ENCODE measurements at regions not wholly inside any gene's neighbourhood (a gene's known extent, or its start where the extent isn't known, plus 50 kb on each side); places are given as distances from the start of the nearest gene placed in this dataset.

DNA sequence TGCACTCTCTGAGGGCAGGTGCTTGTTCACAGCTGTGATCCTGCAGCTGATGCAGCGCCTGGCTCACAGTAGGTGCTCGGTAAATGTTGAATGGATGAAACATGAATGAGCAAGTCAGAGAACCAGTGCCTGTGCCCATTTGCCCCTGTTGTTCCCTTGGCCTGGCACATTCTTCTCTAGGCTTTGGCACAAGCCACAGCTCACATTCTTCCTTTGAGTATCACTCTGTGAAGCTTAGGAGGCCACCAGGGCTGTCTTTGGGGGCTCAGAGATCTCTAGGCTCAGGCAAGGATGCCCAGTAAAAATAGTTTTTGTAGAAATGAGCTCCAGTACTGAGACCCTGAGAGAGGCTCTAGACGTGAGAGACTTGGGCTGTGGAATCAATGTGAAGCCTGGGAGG lies 144.6 kb upstream of the NAV2 start:
- no peaks in the 10 kb centered on the region for H3K79me1 ChIP-seq (ENCODE audit: low read depth in 1 of 2, low read length in 2 of 2)
- H2AFZ ChIP-seq (replicated peaks; ENCODE audit: low read length, poor library complexity) = no peak overlapping the region
- no peak overlapping the region for H3K14ac ChIP-seq (replicated peaks; ENCODE audit: low read depth, low read length)
- no peak overlapping the region for H2AK5ac ChIP-seq (ENCODE audit: low read depth, low read length)
- no peaks in the 10 kb centered on the region; the same call in 1 of the 2 replicates for H3K4me1 ChIP-seq (ENCODE audit: control insufficient read depth, insufficient read depth, low read length)
- no peak overlapping the region for H2BK15ac ChIP-seq (ENCODE audit: low read depth, low read length)
- dilution Hi-C loops (cut with HindIII; ENCODE audit: low sequenced_read_pairs, unreplicated experiment) (no loop called here), intact Hi-C loops (cut with micrococcal nuclease) (no loop called here), in situ Hi-C loops (cut with MboI; ENCODE audit: low sequenced_read_pairs) (loop anchor here (5.0 kb wide), 3 partner anchors 169 to 564 kb away; no protein-coding TSS in a partner anchor)
- H4K20me1 ChIP-seq (ENCODE audit: insufficient read depth, low read length) = no peaks in the 10 kb centered on the region
- no peak overlapping the region for H2BK20ac ChIP-seq (ENCODE audit: low read depth, low read length)
- no peak overlapping the region for H3K4me3 ChIP-seq (ENCODE audit: insufficient read depth, low read depth, low read length)
- H2BK120ac ChIP-seq (ENCODE audit: low read depth, low read length) = no peak overlapping the region
- no peak overlapping the region for H3K18ac ChIP-seq (ENCODE audit: low read depth, low read length)
- no peak for TF ChIP-seq FOS (IDR thresholded peaks at IDR 0.05; ENCODE audit: low read depth, low read length)
- TF ChIP-seq SMC3 (IDR thresholded peaks at IDR 0.05; ENCODE audit: low read depth, low read length) = no peak
- no peak for TF ChIP-seq RCOR1 (IDR thresholded peaks at IDR 0.05; ENCODE audit: insufficient replicate concordance, low read length)
- TF ChIP-seq USF2 (IDR thresholded peaks at IDR 0.05; ENCODE audit: low read depth, low read length) = no peak
- no peak for TF ChIP-seq MXI1 (IDR thresholded peaks at IDR 0.05; ENCODE audit: borderline replicate concordance, low read depth, low read length)
- TF ChIP-seq POLR2A (IDR thresholded peaks at IDR 0.05; ENCODE audit: low read depth, low read length) = no peak
- no peak for TF ChIP-seq MAFK (IDR thresholded peaks at IDR 0.05; ENCODE audit: low read depth, low read length)
- no peak overlapping the region for H3K23ac ChIP-seq (ENCODE audit: low read depth, low read length)
- H3K9me3 ChIP-seq (ENCODE audit: control insufficient read depth, insufficient read depth, low read length) = no peaks in the 10 kb centered on the region; the same call in 1 of the 2 replicates
- H3K36me3 ChIP-seq (ENCODE audit: control insufficient read depth, insufficient read depth, low read length) = no peaks in the 10 kb centered on the region
- no peak overlapping the region for H3K56ac ChIP-seq (ENCODE audit: extremely low read depth, insufficient read depth, low read length)
- peaks cover 4% of the 10 kb centered on the region; the same call in 1 of the 2 replicates for H3K9me1 ChIP-seq (ENCODE audit: insufficient read depth, low read length)
- no peaks in the 10 kb centered on the region; the same call in 1 of the 2 replicates for H3K27me3 ChIP-seq (ENCODE audit: control insufficient read depth, insufficient read depth, low read length)
- H4K8ac ChIP-seq (ENCODE audit: low read depth in 2 of 2, low read length in 2 of 2) = no peak overlapping the region
- ATAC-seq (ENCODE audit: low read depth) = no peak
- no peak overlapping the region for H4K91ac ChIP-seq (ENCODE audit: insufficient read depth, low read depth, low read length)
- no peak overlapping the region for H3K4ac ChIP-seq (ENCODE audit: low read depth, low read length)
- H3K9ac ChIP-seq (ENCODE audit: low read depth, low read length) = no peak overlapping the region
- no peak for DNase-seq
- no peak overlapping the region for H3K4me2 ChIP-seq (ENCODE audit: low read depth, low read length)
- no peak overlapping the region for H2AK9ac ChIP-seq (replicated peaks; ENCODE audit: low read depth, low read length, poor library complexity)
- H3K27ac ChIP-seq (ENCODE audit: insufficient read depth, low read length) = no peak overlapping the region
- no CpG with 5 or more reads among the region's 3 CpGs for WGBS, 2 experiments (ENCODE audit: extremely low coverage in 2 of 2, insufficient read length in 1 of 2)
- no peak overlapping the region for H4K5ac ChIP-seq (ENCODE audit: low read depth, low read length)
- ChIA-PET CTCF (interaction anchor here (1.0 to 1.1 kb wide), 2 partner anchors 167 to 176 kb away, joined by 3 read pairs; no protein-coding TSS in a partner anchor), POLR2A (ENCODE audit: unreplicated experiment) (no interaction called here)
- no TSS peak for BruUV-seq (replicated peaks)
- H2BK5ac ChIP-seq (ENCODE audit: low read depth, low read length, poor library complexity, severe bottlenecking) = no peak overlapping the region
